ENCODE measurements at regions not wholly inside any gene's neighbourhood (a gene's known extent, or its start where the extent isn't known, plus 50 kb on each side); places are given as distances from the start of the nearest gene placed in this dataset.

- no peak overlapping the region for H3K23ac ChIP-seq (ENCODE audit: low read depth, low read length)
- H2AK9ac ChIP-seq (replicated peaks; ENCODE audit: low read depth, low read length, poor library complexity): no peak overlapping the region
- DNase-seq (no peak), ATAC-seq (ENCODE audit: low read depth) (no peak)
- intact Hi-C loops (cut with micrococcal nuclease): no loop called here
- no peak overlapping the region for H2AK5ac ChIP-seq (ENCODE audit: low read depth, low read length)
- no peak overlapping the region for H2AFZ ChIP-seq (replicated peaks; ENCODE audit: low read length, poor library complexity)
- in situ Hi-C loops (cut with MboI; ENCODE audit: low sequenced_read_pairs): no loop called here
- CTCF ChIA-PET: no interaction called here
- H3K4me1 ChIP-seq (ENCODE audit: control insufficient read depth, insufficient read depth, low read length): no peaks in the 10 kb centered on the region
- no peak overlapping the region for H2BK120ac ChIP-seq (ENCODE audit: low read depth, low read length)
- no peaks in the 10 kb centered on the region for H3K36me3 ChIP-seq (ENCODE audit: control insufficient read depth, insufficient read depth, low read length)
- no peaks in the 10 kb centered on the region for H3K27me3 ChIP-seq (ENCODE audit: control insufficient read depth, insufficient read depth, low read length)
- H3K4ac ChIP-seq (ENCODE audit: low read depth, low read length): no peak overlapping the region
- no peaks in the 10 kb centered on the region for H4K20me1 ChIP-seq (ENCODE audit: insufficient read depth, low read length)
- dilution Hi-C loops (cut with HindIII; ENCODE audit: low sequenced_read_pairs, unreplicated experiment): no loop called here
- H3K4me2 ChIP-seq (ENCODE audit: low read depth, low read length): no peak overlapping the region
- H2BK15ac ChIP-seq (ENCODE audit: low read depth, low read length): no peak overlapping the region
- H3K9me3 ChIP-seq (ENCODE audit: control insufficient read depth, insufficient read depth, low read length): no peaks in the 10 kb centered on the region
- no peak overlapping the region for H2BK5ac ChIP-seq (ENCODE audit: low read depth, low read length, poor library complexity, severe bottlenecking)
- H3K14ac ChIP-seq (replicated peaks; ENCODE audit: low read depth, low read length): no peak overlapping the region
- H4K8ac ChIP-seq (ENCODE audit: low read depth in 2 of 2, low read length in 2 of 2): no peak overlapping the region
- POLR2A ChIA-PET (ENCODE audit: unreplicated experiment): no interaction called here
- H4K91ac ChIP-seq (ENCODE audit: insufficient read depth, low read depth, low read length): no peak overlapping the region
- no peak overlapping the region for H3K18ac ChIP-seq (ENCODE audit: low read depth, low read length)
- H3K79me1 ChIP-seq (ENCODE audit: low read depth in 1 of 2, low read length in 2 of 2): no peaks in the 10 kb centered on the region
- no peak overlapping the region for H4K5ac ChIP-seq (ENCODE audit: low read depth, low read length)
- no peak overlapping the region for H2BK20ac ChIP-seq (ENCODE audit: low read depth, low read length)
- H3K4me3 ChIP-seq (ENCODE audit: insufficient read depth, low read depth, low read length): no peak overlapping the region
- H3K27ac ChIP-seq (ENCODE audit: insufficient read depth, low read length): no peak overlapping the region
- H3K56ac ChIP-seq (ENCODE audit: extremely low read depth, insufficient read depth, low read length): no peak overlapping the region
- WGBS, 2 experiments (ENCODE audit: extremely low coverage in 2 of 2, insufficient read length in 1 of 2): no CpG with 5 or more reads among the region's 4 CpGs
- BruUV-seq (replicated peaks): no TSS peak
- TF ChIP-seq CEBPB (IDR thresholded peaks at IDR 0.05; ENCODE audit: low read depth, low read length) (no peak), RAD21 (IDR thresholded peaks at IDR 0.05; ENCODE audit: low read length) (no peak), MAZ (IDR thresholded peaks at IDR 0.05; ENCODE audit: borderline replicate concordance, low read depth, low read length) (no peak), MAFK (IDR thresholded peaks at IDR 0.05; ENCODE audit: low read depth, low read length) (no peak), RCOR1 (IDR thresholded peaks at IDR 0.05; ENCODE audit: insufficient replicate concordance, low read length) (no peak), ELK1 (IDR thresholded peaks at IDR 0.05; ENCODE audit: borderline replicate concordance, low read depth, low read length) (no peak), CHD1 (IDR thresholded peaks at IDR 0.05; ENCODE audit: low read depth, low read length) (no peak), RFX5 (IDR thresholded peaks at IDR 0.05; ENCODE audit: low read depth, low read length) (no peak), FOS (IDR thresholded peaks at IDR 0.05; ENCODE audit: low read depth, low read length) (no peak), USF2 (IDR thresholded peaks at IDR 0.05; ENCODE audit: low read depth, low read length) (no peak), MXI1 (IDR thresholded peaks at IDR 0.05; ENCODE audit: borderline replicate concordance, low read depth, low read length) (no peak), SMC3 (IDR thresholded peaks at IDR 0.05; ENCODE audit: low read depth, low read length) (no peak), CTCF (conservative IDR thresholded peaks at IDR 0.05; ENCODE audit: low read depth, low read length) (no peak)
- H3K9ac ChIP-seq (ENCODE audit: low read depth, low read length): no peak overlapping the region
- no peaks in the 10 kb centered on the region for H3K9me1 ChIP-seq (ENCODE audit: insufficient read depth, low read length)
Measured at GRCh38 chr13:94902722-94903407, 190.5 kb upstream of the SOX21 start.
